H9 (cell line): ENCODE measurements at regions not wholly inside any gene's neighbourhood (a gene's known extent, or its start where the extent isn't known, plus 50 kb on each side); places are given as distances from the start of the nearest gene placed in this dataset.

Experiments
- DNase-seq: peaks from one replicate; pipeline ENCODE4 v3.0.0-alpha.2; 2017
- H2AFZ ChIP-seq: one replicate; pipeline ENCODE4 v1.6.1; 2013; ENCODE audit warnings: mild to moderate bottlenecking, low read length, control low read depth, moderate library complexity
- H2AK5ac ChIP-seq: 2 replicates; pipeline ENCODE4 v1.6.1; 2013; ENCODE audit warnings: low read length, control low read depth, mixed read lengths; ENCODE audit not compliant: insufficient read length
- H2BK120ac ChIP-seq: one replicate; pipeline ENCODE4 v1.6.1; 2013; ENCODE audit warnings: low read depth, mild to moderate bottlenecking, low read length, control low read depth, inconsistent platforms; ENCODE audit not compliant: poor library complexity, severe bottlenecking
- H2BK12ac ChIP-seq: 2 replicates; pipeline ENCODE4 v1.6.1; 2013; ENCODE audit warnings: low read length, control low read depth, mixed read lengths, low read depth; ENCODE audit not compliant: insufficient read length
- H2BK15ac ChIP-seq: 2 replicates; pipeline ENCODE4 v1.6.1; 2013; ENCODE audit warnings: low read depth, low read length, control low read depth
- H2BK20ac ChIP-seq: one replicate; pipeline ENCODE4 v1.6.1; 2013; ENCODE audit warnings: low read depth, mild to moderate bottlenecking, low read length, control low read depth, inconsistent platforms; ENCODE audit not compliant: poor library complexity, severe bottlenecking
- H2BK5ac ChIP-seq: 2 replicates; pipeline ENCODE4 v1.6.1; 2013; ENCODE audit warnings: low read length, control low read depth, mixed read lengths; ENCODE audit not compliant: insufficient read length
- H3K14ac ChIP-seq: 2 replicates; pipeline ENCODE4 v1.6.1; 2013; ENCODE audit warnings: low read length, control low read depth; ENCODE audit not compliant: insufficient read depth
- H3K18ac ChIP-seq: 2 replicates; pipeline ENCODE4 v1.6.1; 2013; ENCODE audit warnings: low read depth, mild to moderate bottlenecking, mixed read lengths, low read length, control low read depth; ENCODE audit not compliant: insufficient read length
- H3K23ac ChIP-seq: 2 replicates; pipeline ENCODE4 v1.6.1; 2013; ENCODE audit warnings: low read length, control low read depth, mixed read lengths, low read depth; ENCODE audit not compliant: insufficient read length
- H3K23me2 ChIP-seq: 2 replicates; pipeline ENCODE4 v1.6.1; 2013; ENCODE audit warnings: low read depth, mild to moderate bottlenecking, mixed read lengths, low read length, control low read depth; ENCODE audit not compliant: insufficient read length, poor library complexity, severe bottlenecking
- H3K27ac ChIP-seq: 2 replicates; pipeline ENCODE4 v1.5.1; 2013; ENCODE audit warnings: low read length, control low read depth, mixed read lengths, low read depth; ENCODE audit not compliant: insufficient read length
- H3K27me3 ChIP-seq: 2 replicates; pipeline ENCODE4 v1.6.1; 2013; ENCODE audit warnings: low read length, control low read depth, inconsistent platforms; ENCODE audit not compliant: insufficient read depth
- H3K4ac ChIP-seq: 2 replicates; pipeline ENCODE4 v1.6.1; 2013; ENCODE audit warnings: low read depth, mild to moderate bottlenecking, control low read depth, inconsistent platforms, low read length, moderate library complexity
- H3K4me1 ChIP-seq: 2 replicates; pipeline ENCODE4 v1.6.1; 2013; ENCODE audit warnings: low read length, control low read depth, inconsistent platforms; ENCODE audit not compliant: insufficient read depth
- H3K4me2 ChIP-seq: 2 replicates; pipeline ENCODE4 v1.6.1; 2013; ENCODE audit warnings: low read length, control low read depth, mixed read lengths; ENCODE audit not compliant: insufficient read length, insufficient read depth
- H3K56ac ChIP-seq: 2 replicates; pipeline ENCODE4 v1.6.1; 2013; ENCODE audit warnings: low read depth, mild to moderate bottlenecking, mixed read lengths, low read length, control low read depth; ENCODE audit not compliant: insufficient read length
- H3K79me1 ChIP-seq: 2 replicates; pipeline ENCODE4 v1.6.1; 2013; ENCODE audit warnings: low read depth, mild to moderate bottlenecking, moderate library complexity, low read length, control low read depth, inconsistent platforms; ENCODE audit not compliant: insufficient read depth, poor library complexity, severe bottlenecking
- H3K79me2 ChIP-seq: 2 replicates; pipeline ENCODE4 v1.6.1; 2013; ENCODE audit warnings: low read length, control low read depth, inconsistent platforms; ENCODE audit not compliant: insufficient read depth
- H3K9ac ChIP-seq: 2 replicates; pipeline ENCODE4 v1.6.1; 2013; ENCODE audit warnings: low read length, control low read depth, mixed read lengths; ENCODE audit not compliant: insufficient read length; ENCODE audit errors: extremely low read depth
- H3K9me3 ChIP-seq: one replicate; pipeline ENCODE4 v1.6.1; 2013; ENCODE audit warnings: low read depth, low read length, inconsistent platforms; ENCODE audit not compliant: control insufficient read depth
- H3T11ph ChIP-seq: one replicate; pipeline ENCODE4 v1.6.1; 2013; ENCODE audit warnings: mild to moderate bottlenecking, low read length, control low read depth, inconsistent platforms
- H4K20me1 ChIP-seq: one replicate; pipeline ENCODE4 v1.6.1; 2013; ENCODE audit not compliant: control insufficient read depth, insufficient read length, insufficient read depth
- H4K5ac ChIP-seq: 2 replicates; pipeline ENCODE4 v1.6.1; 2013; ENCODE audit warnings: low read depth, mild to moderate bottlenecking, mixed read lengths, low read length, control low read depth; ENCODE audit not compliant: insufficient read length
- H4K8ac ChIP-seq: replicated peaks from 2 replicates; pipeline ENCODE4 v1.6.1; 2013; ENCODE audit warnings: low read length, control low read depth, mixed read lengths, low read depth; ENCODE audit not compliant: insufficient read length
- H4K91ac ChIP-seq: 2 replicates; pipeline ENCODE4 v1.6.1; 2013; ENCODE audit warnings: low read depth, mild to moderate bottlenecking, moderate library complexity, mixed read lengths, low read length, control low read depth; ENCODE audit not compliant: insufficient read length
- H3K27ac Mint-ChIP-seq, 3 experiments: 2 replicates in 2 of 3; 3 replicates in 1 of 3; pipeline ENCODE4 v1.8.0; 2020 to 2021; ENCODE audit warnings: mixed read lengths in 3 of 3, mild to moderate bottlenecking in 1 of 3, moderate library complexity in 1 of 3
- H3K27me3 Mint-ChIP-seq: 2 replicates; pipeline ENCODE4 v1.8.0; 2021; ENCODE audit warnings: low read depth, mild to moderate bottlenecking, moderate library complexity, mixed read lengths
- H3K36me3 Mint-ChIP-seq, 3 experiments: 2 replicates in 2 of 3; 3 replicates in 1 of 3; pipeline ENCODE4 v1.8.0; 2020 to 2021; ENCODE audit warnings: low read depth in 3 of 3, mixed read lengths in 3 of 3; ENCODE audit not compliant: insufficient read depth in 1 of 3
- H3K4me1 Mint-ChIP-seq, 2 experiments: 2 replicates each; pipeline ENCODE4 v1.8.0; 2020; ENCODE audit warnings: mixed read lengths in 2 of 2
- H3K4me3 Mint-ChIP-seq, 2 experiments: 2 replicates in 1 of 2; 3 replicates in 1 of 2; pipeline ENCODE4 v1.8.0; 2020 to 2021; ENCODE audit warnings: mild to moderate bottlenecking in 2 of 2, mixed read lengths in 2 of 2, moderate library complexity in 1 of 2
- H3K9me3 Mint-ChIP-seq, 2 experiments: 2 replicates in 1 of 2; 3 replicates in 1 of 2; pipeline ENCODE4 v1.8.0; 2020; ENCODE audit warnings: mild to moderate bottlenecking in 2 of 2, mixed read lengths in 2 of 2, moderate library complexity in 1 of 2
- WGBS: extraction: QIAGEN DNeasy Blood & Tissue Kit; methylation state at CpG from one replicate; pipeline ENCODE4 v1.1.7; 2013; ENCODE audit warnings: missing lambda C conversion rate, low lambda C conversion rate, mixed read lengths; ENCODE audit not compliant: insufficient read length; ENCODE audit errors: extremely low coverage; 5-methylcytosine and 5-hydroxymethylcytosine counted together
- TF ChIP-seq, protein P1 (sequence below): fragments of 200-600 bp; sonication (generic); conservative IDR thresholded peaks from 3 replicates; pipeline ENCODE4 v1.8.0; 2021; ENCODE audit warnings: antibody characterized with exemption, mild to moderate bottlenecking

DNA sequence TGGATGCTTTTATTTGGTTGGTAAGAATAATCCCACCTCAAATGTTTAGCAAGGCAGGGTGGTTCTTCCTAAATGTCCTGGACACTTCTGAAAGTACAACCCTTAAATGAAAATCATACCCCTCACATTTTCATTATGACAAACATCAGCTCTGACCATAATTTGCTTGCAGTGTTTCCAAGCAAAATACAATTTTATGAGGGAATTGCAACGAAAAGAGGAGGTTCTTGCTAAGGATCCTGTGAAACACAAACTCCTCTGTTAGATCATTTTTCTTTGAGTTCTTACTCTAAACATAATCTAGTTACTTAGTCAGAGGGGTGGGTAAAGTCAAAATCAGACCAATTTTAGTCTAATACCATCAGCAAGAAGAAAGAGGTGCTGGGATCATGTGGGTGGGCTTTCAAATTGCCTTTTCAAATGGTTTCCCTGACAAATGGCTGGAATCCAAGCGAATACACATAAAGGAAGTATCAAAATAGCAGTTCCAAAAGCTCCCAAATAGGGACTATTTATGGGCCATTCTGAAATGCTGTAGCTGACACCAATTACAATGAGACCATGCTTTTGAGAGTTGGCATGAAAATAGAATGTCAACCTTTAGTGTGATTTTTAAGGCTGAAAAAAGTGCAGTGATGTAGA is 164.9 kb upstream of the INHBA start:
- Histone ChIP-seq H3K27me3 (no peaks in the 10 kb centered on the region), H2BK5ac (no peak overlapping the region), H2BK120ac (no peak overlapping the region), H3K56ac (no peak overlapping the region), H3K4me2 (no peak overlapping the region), H3K23me2 (no peaks in the 10 kb centered on the region), H3K14ac (no peak overlapping the region), H2AK5ac (no peak overlapping the region), H3K27ac (no peak overlapping the region), H3K79me2 (no peaks in the 10 kb centered on the region), H2AFZ (no peak overlapping the region), H4K20me1 (no peaks in the 10 kb centered on the region), H3K9me3 (peaks cover 12% of the 10 kb centered on the region), H3K9ac (no peak overlapping the region), H3K23ac (no peak overlapping the region), H3K4me1 (no peaks in the 10 kb centered on the region), H3K18ac (no peak overlapping the region), H2BK20ac (no peak overlapping the region), H3T11ph (no peak overlapping the region), H4K91ac (no peak overlapping the region), H2BK12ac (no peak overlapping the region), H2BK15ac (no peak overlapping the region), H3K4ac (no peak overlapping the region), H3K79me1 (no peaks in the 10 kb centered on the region), H4K5ac (no peak overlapping the region), H4K8ac (no peak overlapping the region)
- Mint-ChIP-seq H3K9me3 (peaks cover 29 to 36% of the 10 kb centered on the region in 2 experiments), H3K27me3 (no peaks in the 10 kb centered on the region; the same call in 1 of the 2 replicates), H3K4me3 (no peak overlapping the region), H3K4me1 (no peaks in the 10 kb centered on the region), H3K36me3 (peaks cover 13 to 31% (median 21%) of the 10 kb centered on the region in 3 experiments; a peak in 6 of 7 replicates), H3K27ac (no peak overlapping the region)
- TF ChIP-seq, protein P1, sequence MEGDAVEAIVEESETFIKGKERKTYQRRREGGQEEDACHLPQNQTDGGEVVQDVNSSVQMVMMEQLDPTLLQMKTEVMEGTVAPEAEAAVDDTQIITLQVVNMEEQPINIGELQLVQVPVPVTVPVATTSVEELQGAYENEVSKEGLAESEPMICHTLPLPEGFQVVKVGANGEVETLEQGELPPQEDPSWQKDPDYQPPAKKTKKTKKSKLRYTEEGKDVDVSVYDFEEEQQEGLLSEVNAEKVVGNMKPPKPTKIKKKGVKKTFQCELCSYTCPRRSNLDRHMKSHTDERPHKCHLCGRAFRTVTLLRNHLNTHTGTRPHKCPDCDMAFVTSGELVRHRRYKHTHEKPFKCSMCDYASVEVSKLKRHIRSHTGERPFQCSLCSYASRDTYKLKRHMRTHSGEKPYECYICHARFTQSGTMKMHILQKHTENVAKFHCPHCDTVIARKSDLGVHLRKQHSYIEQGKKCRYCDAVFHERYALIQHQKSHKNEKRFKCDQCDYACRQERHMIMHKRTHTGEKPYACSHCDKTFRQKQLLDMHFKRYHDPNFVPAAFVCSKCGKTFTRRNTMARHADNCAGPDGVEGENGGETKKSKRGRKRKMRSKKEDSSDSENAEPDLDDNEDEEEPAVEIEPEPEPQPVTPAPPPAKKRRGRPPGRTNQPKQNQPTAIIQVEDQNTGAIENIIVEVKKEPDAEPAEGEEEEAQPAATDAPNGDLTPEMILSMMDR = no peak
- no peak for DNase-seq
- WGBS = no CpG with 5 or more reads among the region's 2 CpGs
